Mucosa of gallbladder (tissue), 1 donor: ENCODE measurements at regions not wholly inside any gene's neighbourhood (a gene's known extent, or its start where the extent isn't known, plus 50 kb on each side); places are given as distances from the start of the nearest gene placed in this dataset.

Experiments used
- DNase-seq: peaks from one replicate; pipeline ENCODE4 v3.0.0-alpha.2; 2020; ENCODE audit warnings: low spot score
- donor health status: DM: no; HTN: no; CAD: no.

- no peak for DNase-seq
Observed at GRCh38 chr20:52637201-52637600, 335.0 kb upstream of the TSHZ2 start.

GRCh38 chr20:52631469-52631868, 340.7 kb upstream of the TSHZ2 start:
- DNase-seq: no peak

- no peak for DNase-seq
Observed at GRCh38 chr20:52630138-52630537, 342.0 kb upstream of the TSHZ2 start.

DNA sequence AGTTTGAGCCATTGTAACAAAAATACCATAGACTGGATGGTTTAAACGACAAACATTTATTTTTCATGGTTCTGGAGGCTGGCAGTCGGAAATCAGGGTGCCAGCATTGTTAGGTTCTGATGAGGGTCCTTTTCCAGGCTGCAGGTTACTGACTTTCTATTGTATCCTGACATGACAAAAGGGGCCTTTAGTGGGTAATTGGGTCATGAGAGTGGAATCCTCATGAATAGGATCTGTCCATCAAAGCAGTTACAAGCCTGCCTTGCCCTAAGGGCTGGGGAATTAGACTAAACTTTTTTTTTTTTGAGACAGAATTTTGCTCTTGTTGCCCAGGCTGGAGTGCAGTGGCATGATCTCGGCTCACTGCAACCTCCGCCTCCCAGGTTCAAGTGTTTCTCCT, 347.9 kb upstream of the TSHZ2 start:
- no peak for DNase-seq

GRCh38 chr20:52622081-52622480, 350.1 kb upstream of the TSHZ2 start:
- DNase-seq: no peak

DNA sequence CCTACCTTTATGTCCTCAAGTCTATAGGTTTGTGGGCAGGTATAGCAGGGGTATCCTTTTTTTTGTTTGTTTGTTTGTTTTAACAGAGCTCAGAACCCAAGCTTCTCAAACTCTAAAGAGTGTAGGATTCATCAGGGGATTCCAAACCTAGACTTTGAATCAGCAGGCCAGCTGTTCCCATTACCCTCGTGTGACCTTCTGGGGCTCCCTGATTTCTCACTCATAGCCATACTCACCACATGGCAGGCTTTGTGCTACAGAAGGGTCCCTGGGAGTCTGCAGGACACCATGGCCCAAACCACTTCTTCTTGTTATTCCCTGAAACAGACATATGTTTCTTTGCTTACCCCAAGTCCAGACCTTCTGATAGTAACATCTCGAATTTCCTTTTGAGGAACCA, 350.8 kb upstream of the TSHZ2 start:
- no peak for DNase-seq

GRCh38 chr20:52619671-52620070, 352.5 kb upstream of the TSHZ2 start:
- no peak for DNase-seq

- DNase-seq: no peak
Observed at GRCh38 chr20:52619101-52619500, 353.1 kb upstream of the TSHZ2 start.

- DNase-seq: no peak
Observed at GRCh38 chr20:52616629-52617028, 355.5 kb upstream of the TSHZ2 start.

- DNase-seq: no peak
Observed at GRCh38 chr20:52614051-52614863, 357.9 kb upstream of the TSHZ2 start.

DNA sequence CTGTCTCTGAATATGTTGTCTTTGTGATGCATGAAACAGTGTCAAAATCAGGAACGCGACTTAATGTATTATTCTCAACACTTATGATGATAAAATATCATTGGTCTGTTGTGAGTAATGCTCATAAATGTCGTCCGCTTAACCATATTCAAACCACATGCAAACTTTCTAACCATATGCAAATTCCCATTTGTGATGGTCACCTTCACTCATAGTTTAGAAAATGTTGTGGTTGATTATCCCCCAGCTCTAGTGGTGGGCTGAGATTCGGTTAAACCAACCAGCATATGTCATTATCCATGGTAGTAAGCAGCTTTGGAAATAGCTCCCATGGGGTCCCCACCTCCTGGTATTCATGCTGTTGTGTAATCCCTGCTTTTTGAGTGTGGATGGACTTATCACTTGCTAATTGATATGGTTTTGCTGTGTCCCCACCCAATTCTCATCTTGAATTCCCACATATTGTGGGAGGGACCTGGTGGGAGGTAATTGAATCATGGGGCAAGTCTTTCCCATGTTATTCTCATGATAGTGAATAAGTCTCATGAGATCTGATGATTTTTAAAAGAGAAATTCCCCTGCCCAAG, 360.0 kb upstream of the TSHZ2 start:
- no peak for DNase-seq

GRCh38 chr20:52610749-52611148, 361.4 kb upstream of the TSHZ2 start:
- no peak for DNase-seq

DNA sequence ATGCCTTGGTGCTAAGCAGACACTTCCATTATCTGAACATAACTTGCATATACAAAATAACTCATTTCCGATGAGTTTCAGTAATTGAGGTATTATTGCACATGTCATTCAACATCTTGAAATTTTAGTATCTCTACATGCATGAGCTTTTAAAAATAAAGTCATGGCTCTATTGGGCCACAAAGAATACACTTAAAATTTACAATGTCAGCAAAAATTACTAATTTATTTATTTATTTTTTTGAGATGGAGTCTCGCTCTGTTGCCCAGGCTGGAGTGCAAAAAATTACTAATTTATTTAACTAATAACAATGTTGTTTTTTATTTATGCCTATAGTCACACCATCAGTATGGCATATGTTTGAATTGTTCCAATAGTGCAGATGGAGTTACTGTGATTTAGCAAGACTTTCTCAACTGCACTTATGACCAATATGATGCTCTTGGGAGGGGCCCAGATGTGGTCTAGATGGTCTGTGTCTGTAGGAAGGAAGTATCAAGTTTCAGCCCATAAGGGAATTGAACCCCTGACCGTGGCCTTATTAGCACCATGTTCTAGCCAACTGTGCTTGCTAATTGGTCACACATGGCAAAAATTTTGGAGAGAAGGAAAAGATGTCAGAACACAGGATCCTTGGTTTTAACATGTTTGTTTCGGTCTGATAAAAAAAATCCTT, 370.7 kb upstream of the TSHZ2 start:
- DNase-seq: no peak

- no peak for DNase-seq
Observed at GRCh38 chr20:52596256-52596655, 375.9 kb upstream of the TSHZ2 start.

DNA sequence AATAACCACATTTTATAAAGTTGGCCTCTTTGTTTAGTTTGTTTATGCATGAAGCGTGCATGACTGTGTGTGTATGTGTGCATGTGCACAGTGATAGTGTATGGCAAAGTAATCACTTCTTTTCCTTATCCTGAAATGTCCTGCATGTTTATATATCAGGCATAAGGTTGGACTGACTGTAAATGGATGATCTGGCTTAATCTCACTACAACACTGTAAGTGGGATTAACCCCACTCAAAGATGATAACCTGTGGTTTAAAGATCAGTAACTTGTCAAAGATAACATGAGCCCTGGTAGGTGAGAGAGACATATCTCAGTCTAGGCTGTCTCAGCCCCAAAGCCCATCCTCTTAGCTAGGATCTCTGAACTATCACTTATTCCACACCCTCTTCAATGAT, 376.6 kb upstream of the TSHZ2 start:
- no peak for DNase-seq

DNA sequence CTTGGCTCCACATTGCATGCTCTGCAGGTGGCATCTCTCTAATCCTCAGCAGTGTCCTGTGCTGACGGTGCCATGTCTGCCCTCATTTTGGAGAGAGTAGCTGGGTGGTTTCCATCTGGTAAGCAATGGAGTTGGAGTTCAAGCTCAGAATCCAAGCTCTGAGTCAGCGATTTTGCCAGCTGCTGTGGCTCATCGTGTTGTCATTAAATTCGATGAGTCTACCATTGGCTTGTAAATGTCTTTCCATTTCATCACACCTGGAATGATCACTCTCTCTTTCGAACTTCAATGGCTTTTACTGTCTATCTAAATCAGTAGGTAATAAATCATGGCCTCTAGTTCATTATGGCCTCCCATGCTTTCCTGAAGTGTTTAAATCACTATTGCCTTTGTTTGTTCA, 378.5 kb upstream of the TSHZ2 start:
- no peak for DNase-seq

DNA sequence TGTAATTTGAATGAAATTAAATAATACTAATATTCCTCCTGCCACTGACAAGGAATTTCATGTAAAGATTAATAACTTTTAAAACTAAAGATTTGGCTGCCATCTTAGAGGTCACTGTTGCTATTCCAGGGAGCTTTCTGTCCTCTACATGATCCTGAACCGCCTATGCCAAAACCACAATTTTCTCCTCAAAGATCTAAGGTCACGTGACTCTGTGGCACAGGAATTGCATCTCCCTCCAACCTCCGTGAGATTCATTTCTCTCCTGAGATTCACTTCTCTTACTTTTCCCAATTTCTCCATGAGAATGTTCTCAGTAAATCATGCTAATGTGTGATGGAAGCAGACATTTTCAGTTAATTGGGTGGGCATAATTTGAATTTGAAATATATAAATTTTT, 379.6 kb upstream of the TSHZ2 start:
- no peak for DNase-seq

- no peak for DNase-seq
Observed at GRCh38 chr20:52590100-52590499, 382.1 kb upstream of the TSHZ2 start.

DNA sequence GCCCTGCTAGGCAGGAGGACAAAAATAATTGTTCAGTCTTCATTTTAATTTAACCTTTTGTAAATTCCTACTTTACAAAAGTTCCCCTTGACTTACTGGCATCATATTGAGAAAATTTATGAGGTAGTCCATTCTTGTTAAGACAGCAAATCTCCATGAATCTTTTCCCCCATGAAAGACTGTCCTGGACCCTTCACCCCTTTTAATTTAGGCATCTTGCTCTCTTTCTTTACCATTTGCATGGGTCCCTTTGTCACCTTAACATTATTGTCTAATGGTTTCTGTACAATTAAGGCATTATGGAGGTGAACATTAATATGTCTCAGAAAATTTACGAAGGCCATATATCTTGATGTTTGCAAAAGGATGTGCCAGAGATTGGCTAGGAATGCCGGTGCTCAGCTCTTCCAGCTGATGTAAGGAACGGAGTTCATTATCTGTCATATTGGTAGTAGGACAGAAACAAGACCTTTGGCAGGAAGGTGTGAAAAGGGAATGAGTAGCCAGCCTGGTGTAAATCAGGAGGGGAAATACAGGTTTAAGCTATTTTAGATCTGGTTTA, 382.8 kb upstream of the TSHZ2 start:
- DNase-seq: no peak

DNA sequence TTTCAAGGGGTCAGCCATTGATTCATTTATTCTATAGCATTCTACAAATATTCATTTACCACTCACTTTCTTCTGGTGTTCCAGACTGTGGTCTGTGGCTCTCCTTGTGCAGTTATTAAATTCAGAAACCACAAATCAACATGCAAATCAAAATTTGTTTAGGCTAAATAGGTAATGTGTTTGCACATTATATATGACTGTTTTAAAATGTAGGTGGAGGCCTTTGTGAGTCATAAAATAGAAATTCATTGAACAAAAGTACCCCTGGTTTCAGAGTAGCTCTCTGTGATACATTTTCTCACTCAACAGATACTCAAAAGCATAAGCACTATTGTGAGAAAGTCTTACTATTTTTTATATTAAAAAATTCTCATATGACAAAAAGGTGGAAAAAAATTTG, 385.5 kb upstream of the TSHZ2 start:
- DNase-seq: no peak

DNA sequence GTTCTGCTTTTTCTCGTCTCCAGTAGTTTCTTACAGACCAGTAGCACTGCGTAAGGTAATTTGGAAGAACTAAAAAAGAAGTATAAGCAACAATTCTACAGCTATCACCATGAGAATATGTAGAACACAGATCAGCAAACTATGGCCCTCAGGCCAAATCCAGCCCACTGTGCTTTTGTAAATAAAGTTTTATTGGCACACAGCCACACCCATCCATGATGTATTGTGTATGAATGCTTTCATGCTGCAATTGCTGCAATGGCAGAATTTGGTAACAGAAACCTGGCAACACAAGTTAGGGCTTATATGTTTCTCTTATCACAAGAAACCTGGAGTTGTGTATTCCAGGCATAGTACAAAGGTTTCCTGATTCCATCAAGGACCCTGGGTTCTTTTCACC, 386.8 kb upstream of the TSHZ2 start:
- no peak for DNase-seq

DNA sequence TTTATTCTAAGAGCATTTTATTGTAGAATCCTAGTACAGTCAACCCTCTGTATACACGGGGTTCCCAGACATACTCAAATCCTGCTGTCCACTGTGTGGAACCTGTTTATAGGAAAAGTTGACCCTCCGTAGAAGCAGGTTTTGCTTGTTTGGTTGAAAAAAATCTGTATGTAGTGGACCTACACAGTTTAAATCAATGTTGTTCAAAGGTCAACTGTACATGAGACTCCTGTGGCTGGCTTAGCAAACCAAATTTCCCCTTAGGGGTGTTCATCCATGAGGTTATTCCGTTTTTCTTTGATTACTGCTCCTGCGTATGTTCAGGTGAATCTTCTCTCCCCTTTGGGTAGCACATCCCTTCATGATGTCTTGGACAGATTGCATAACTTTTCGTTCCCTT, 387.0 kb upstream of the ZFP64 start:
- DNase-seq: no peak

- DNase-seq: no peak
Observed at GRCh38 chr20:52577696-52578095, 386.1 kb upstream of the ZFP64 start.
